ENCODE measurements at regions not wholly inside any gene's neighbourhood (a gene's known extent, or its start where the extent isn't known, plus 50 kb on each side); places are given as distances from the start of the nearest gene placed in this dataset.

DNA sequence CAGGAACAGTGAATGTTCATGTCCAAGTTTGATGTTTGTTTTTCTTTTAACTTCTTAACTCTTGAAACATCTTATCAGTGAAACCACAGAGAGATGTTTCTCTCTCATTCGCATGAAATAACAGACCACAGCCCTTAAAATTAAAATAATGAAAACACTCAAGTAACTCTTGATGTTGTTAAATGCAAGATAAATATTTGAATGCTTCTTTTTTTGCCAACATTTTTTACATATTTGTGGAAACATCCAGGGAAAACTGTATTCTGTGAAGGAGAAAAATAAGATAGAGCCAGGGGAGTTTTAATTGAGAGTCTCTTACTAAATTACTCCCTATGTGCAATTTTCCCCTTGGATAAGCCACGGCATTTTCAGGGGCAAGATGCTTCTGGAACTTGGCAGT lies 361.8 kb upstream of the MGMT start:
- TF ChIP-seq, protein P1, sequence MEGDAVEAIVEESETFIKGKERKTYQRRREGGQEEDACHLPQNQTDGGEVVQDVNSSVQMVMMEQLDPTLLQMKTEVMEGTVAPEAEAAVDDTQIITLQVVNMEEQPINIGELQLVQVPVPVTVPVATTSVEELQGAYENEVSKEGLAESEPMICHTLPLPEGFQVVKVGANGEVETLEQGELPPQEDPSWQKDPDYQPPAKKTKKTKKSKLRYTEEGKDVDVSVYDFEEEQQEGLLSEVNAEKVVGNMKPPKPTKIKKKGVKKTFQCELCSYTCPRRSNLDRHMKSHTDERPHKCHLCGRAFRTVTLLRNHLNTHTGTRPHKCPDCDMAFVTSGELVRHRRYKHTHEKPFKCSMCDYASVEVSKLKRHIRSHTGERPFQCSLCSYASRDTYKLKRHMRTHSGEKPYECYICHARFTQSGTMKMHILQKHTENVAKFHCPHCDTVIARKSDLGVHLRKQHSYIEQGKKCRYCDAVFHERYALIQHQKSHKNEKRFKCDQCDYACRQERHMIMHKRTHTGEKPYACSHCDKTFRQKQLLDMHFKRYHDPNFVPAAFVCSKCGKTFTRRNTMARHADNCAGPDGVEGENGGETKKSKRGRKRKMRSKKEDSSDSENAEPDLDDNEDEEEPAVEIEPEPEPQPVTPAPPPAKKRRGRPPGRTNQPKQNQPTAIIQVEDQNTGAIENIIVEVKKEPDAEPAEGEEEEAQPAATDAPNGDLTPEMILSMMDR (IDR thresholded peaks at IDR 0.05), result no peak
- no peak for TF ChIP-seq POLR2A (IDR thresholded peaks at IDR 0.05)

All from lower leg skin (tissue), 3 donors.